Epithelial cell of proximal tubule (primary cell): ENCODE measurements at regions not wholly inside any gene's neighbourhood (a gene's known extent, or its start where the extent isn't known, plus 50 kb on each side); places are given as distances from the start of the nearest gene placed in this dataset.

ENCODE experiments used
- DNase-seq: peaks from one replicate; pipeline ENCODE4 v3.0.0-alpha.2; 2011; ENCODE audit warnings: low read depth
- H3K4me3 ChIP-seq: 2 replicates; pipeline ENCODE4 v1.5.1; 2011; ENCODE audit warnings: low read depth, mild to moderate bottlenecking, low read length
- TF ChIP-seq, protein P1 (sequence below): conservative IDR thresholded peaks from 2 replicates; pipeline ENCODE4 v1.5.1; 2012; ENCODE audit warnings: low read depth, mild to moderate bottlenecking, low read length

DNA sequence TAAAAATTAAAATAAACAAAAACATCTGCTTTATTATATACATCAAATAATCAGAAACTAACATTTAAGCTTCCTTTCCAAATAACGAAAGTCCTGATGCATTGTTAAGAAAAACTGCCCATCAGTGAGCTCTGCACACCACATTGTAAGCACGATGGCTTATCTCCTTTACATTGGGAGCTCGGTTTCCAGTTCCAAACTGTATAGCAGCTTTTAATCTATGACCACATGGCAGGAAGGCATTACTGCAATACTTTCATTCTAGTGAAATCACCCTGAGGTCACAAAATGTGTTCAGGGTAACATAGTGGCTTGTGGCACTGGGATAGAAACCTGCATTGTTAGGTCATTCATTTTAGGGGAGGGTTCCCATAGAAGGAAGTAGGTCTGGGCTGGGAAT is 146.3 kb downstream of the ZNF22 start:
- no peak overlapping the region for H3K4me3 ChIP-seq
- DNase-seq: no peak
- TF ChIP-seq, protein P1, sequence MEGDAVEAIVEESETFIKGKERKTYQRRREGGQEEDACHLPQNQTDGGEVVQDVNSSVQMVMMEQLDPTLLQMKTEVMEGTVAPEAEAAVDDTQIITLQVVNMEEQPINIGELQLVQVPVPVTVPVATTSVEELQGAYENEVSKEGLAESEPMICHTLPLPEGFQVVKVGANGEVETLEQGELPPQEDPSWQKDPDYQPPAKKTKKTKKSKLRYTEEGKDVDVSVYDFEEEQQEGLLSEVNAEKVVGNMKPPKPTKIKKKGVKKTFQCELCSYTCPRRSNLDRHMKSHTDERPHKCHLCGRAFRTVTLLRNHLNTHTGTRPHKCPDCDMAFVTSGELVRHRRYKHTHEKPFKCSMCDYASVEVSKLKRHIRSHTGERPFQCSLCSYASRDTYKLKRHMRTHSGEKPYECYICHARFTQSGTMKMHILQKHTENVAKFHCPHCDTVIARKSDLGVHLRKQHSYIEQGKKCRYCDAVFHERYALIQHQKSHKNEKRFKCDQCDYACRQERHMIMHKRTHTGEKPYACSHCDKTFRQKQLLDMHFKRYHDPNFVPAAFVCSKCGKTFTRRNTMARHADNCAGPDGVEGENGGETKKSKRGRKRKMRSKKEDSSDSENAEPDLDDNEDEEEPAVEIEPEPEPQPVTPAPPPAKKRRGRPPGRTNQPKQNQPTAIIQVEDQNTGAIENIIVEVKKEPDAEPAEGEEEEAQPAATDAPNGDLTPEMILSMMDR: no peak

- no peak for DNase-seq
- H3K4me3 ChIP-seq: no peak overlapping the region
- TF ChIP-seq, protein P1: no peak
Measured at GRCh38 chr10:45150997-45151396, 150.3 kb downstream of the ZNF22 start.

DNA sequence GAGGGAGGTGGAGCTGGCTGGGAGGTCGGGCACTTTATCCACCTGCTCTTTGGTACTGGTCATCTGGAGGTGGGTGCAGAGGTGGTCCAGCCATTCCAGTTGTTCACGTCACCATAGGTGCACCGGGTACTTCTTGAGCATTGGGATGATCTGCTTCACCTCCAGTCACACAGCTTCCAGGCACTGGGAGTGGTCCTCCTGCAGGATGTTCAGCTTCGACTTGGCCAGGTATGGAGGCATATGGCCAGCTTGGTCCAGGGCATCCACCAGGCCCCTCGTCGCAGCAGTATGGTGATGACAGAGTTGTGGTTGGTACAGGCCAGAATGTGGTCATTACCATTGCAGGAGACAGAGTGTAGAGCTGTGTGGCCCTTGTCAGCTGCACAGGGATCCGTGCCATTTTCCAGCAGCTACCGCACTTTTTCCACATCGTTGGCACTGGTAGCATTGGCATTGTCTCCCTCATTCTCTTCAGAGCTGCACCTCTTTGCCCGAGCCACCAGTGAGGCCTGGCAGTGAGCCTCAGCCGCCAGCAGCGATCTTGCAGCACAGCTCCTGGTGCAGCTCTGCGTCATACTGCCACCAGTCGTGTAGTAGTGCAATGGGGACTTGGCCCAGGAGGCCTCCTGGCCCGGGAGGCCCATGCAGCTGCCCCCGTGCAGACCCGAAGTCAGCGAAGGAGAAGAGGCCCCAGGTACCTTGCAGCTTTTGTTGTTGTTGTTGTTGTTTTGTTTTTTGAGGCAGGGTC is 150.9 kb downstream of the ZNF22 start:
- DNase-seq: no peak
- TF ChIP-seq, protein P1: no peak
- no peak overlapping the region for H3K4me3 ChIP-seq

DNA sequence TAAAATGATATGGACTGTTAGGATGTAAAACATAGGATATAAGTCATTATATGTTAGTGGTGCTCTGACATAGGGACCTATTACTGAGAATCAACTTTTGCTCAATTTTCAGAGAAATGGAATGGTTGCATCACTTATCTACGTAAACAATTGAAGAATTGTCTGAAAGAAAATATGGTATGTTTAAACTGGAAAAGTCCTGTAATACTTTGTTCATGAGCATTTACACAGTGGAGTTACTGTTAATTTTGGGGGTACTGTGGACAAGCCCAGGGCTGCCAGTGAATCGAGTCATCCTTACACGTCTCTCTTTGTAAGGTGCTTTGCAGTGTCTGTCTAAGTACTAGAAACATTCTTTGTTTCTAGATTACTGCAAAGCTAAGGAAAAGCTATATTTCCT is 152.0 kb downstream of the ZNF22 start:
- TF ChIP-seq, protein P1: no peak
- DNase-seq: no peak
- H3K4me3 ChIP-seq: no peak overlapping the region

- no peak overlapping the region for H3K4me3 ChIP-seq
- TF ChIP-seq, protein P1: no peak
- DNase-seq: no peak
Measured at GRCh38 chr10:45154502-45154901, 153.8 kb downstream of the ZNF22 start.

GRCh38 chr10:45155784-45156183 is 155.1 kb downstream of the ZNF22 start:
- DNase-seq: no peak
- no peak overlapping the region for H3K4me3 ChIP-seq
- TF ChIP-seq, protein P1: no peak

GRCh38 chr10:45160271-45160670 is 155.1 kb downstream of the OR13A1 start:
- H3K4me3 ChIP-seq: no peak overlapping the region
- TF ChIP-seq, protein P1: no peak
- DNase-seq: peak; percentile 72
